HG02678 (cell line): ENCODE measurements at regions not wholly inside any gene's neighbourhood (a gene's known extent, or its start where the extent isn't known, plus 50 kb on each side); places are given as distances from the start of the nearest gene placed in this dataset.
"Not testable (repeated sequence)": the region's sequence is repeated elsewhere in the genome, so short reads cannot be mapped to it uniquely, and the experiment has no call there.

Experiments
- ATAC-seq: cut with Tn5 transposase; IDR thresholded peaks from one replicate; pipeline ENCODE4 v1.9.1; 2021; ENCODE audit warnings: mild to moderate bottlenecking, moderate library complexity; ENCODE audit not compliant: unreplicated experiment

DNA sequence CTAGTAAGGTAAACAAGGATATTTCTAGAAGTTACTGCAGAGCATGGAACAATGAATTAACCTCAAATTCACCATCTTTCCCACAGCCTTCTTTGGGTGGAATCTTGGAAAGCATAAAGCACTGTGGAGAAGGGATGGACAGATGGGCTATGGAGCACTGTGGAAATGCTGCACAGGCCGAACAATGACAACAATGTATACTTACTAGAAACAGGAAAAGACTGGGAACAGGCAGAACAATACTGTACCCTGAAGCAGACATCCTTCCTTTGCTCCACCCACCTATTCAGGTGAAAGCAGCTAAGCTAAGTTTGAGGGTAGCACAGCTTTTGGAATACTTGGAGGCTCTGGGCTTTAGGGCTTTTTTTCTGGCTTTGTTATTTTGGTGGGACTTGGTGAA is 250.6 kb upstream of the KLF8 start:
- ATAC-seq, result no peak

DNA sequence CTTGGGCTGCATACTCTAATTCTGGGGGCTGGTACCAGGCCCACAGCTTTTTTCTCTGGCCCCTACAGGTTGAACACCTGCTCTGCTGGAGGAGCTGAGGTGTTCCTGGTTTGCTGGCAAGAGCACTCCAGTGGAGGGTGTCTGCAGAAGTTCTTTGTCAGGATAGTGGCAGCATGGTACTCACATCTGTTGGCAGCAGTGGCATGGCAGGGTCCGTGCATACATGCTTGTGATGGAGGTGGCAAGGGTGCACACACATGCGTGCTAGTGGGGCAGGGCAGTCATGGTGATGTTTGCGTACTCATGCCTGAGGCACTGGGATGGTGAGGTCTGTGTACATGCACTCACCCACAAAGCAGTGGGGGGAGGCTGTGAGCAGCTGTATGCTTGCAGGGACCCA is 235.5 kb upstream of the KLF8 start:
- no peak for ATAC-seq

DNA sequence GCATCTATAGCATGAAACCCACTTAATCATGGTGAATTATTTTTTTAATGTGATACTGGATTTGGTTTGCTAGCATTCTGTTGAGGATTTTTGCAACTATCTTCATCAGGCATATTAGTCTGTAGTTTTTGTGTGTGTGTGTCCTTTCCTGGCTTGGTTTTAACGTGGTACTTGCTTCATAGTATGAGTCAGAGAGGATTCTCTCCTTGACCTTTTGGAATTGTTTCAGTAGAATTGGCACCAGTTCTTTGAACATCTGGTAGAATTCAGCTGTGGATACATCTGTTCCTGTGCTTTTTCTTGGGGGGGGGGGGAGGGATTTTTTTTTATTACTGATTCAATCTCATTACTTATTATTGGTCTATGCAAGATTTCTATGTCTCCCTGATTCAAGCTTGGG is 232.0 kb upstream of the KLF8 start:
- ATAC-seq, result no peak

DNA sequence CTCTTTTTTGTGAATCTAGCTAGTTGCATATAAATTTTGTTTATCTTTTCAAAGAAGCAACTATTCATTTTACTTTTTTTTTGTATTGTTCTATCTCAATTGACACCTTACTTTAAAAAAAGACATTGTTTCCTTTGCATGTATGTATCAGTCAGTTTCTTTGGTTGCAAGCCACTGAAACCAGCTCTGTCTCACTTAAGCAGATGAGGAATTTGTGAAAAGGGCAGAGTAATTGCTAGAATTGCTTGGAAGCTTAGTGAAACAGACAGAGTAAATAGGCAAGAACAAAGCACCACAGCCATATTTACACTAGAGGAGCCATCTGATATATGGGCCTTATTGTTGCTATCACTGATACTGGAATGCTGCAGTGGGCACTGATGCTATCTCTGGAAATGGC is 231.4 kb upstream of the KLF8 start:
- ATAC-seq, result no peak

DNA sequence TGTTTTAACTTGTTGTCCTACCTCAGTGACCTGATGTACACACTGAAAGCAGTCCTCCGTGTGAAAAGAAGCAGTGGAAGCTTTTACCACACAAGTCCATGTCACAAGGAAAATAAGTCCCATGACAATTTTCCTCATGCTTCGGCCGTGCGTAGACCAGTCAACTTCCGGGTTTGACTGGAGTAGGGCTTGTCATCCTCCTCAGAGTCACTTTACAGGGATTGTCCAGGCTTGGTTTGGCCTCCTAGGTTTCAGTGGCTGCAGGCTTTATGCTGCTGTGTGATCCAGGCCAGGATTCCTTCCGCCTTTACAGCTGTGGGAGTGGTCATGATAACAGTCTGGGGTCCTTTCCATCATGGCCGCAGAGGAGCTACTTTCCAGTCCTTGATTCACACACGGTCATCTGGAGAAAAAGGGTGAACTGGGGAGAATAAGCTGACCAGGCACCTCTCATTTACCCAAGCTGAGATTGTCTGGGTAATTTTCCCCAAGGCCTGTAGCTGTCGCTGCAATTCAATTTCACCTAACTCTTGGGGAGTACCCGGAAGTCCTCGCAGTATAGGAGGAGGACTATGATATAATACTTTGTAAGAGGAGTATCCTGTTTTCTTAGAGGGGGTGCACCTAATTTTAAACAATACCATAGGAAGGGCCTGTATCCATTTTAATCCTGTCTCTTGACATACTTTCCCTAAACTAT is 206.1 kb upstream of the KLF8 start:
- no peak for ATAC-seq

DNA sequence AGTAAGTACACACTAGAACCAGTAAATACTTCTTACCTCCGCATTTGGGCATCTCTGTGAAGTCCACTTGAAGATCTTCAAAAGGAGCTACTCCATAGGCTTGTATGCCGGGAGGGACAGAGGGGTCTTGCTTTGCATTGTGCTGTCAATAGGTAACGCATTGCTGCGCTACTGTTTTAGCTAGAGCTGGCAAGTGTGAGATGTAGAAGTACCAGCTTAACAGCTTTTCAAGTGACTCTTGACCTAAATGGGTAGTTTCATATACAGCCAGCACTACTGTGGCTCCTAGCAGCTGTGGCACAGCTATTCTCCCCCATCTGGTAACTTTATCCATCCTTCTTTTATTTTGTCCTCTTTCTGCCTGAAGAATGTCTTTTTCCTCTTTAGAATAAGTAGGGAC is 205.3 kb upstream of the KLF8 start:
- ATAC-seq, result no peak

DNA sequence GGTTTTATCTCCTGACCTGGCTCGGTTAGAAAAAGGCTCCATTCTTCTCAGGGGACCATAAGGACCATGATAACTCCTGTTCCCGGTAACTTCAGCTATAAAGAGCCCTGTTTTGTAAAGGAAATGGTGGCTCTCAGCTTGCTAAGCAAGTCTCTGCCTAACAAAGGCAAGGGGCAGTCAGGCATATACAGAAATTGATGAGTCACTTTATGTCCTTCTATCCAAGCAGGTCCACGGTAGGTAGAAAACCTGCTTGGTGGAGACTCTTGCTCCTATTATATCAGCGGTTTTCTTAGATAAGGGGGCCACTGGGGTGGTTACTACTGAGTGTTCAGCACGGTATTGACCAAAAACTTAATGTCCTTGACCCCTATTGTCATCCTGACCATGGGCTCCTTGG is 203.0 kb upstream of the KLF8 start:
- no peak for ATAC-seq

DNA sequence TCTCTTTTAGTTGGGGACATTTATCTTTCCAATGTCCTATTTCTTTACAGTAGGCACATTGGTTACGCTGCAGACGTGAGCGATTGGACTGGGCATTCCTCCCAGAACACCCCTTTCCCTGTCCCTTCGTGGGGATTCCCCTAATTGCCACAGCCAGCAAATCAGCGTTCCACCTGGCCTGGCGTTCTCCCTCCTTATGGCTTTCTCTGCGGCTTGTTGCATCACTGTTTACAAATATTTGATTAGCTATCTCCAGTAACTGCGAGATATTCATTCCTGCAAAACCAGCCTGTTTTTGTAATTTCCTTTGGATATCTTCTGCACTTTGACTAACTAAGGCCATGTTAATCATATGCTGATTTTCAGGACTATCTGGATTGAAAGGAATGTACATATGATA is 202.5 kb upstream of the KLF8 start:
- ATAC-seq, result no peak

DNA sequence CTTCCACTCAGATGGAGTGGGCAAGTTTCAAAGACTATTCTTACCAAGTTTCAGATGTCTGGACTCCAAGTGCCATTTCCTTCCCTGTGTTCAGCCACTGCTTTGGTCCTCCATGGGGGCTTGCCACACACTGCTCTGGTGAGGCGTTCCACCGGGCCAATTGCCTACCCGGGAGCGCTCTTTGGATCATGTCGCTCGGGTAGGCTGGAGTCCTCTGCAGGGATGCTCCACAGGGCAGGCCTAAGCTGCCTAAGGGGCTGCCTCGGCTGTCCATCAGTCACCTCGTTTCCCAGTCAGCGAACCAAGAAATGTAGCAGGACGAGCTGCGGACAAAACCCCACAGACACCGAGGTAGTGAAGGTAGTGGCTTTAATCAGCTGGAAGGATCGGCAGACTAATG is 200.7 kb upstream of the KLF8 start:
- ATAC-seq, result no peak

DNA sequence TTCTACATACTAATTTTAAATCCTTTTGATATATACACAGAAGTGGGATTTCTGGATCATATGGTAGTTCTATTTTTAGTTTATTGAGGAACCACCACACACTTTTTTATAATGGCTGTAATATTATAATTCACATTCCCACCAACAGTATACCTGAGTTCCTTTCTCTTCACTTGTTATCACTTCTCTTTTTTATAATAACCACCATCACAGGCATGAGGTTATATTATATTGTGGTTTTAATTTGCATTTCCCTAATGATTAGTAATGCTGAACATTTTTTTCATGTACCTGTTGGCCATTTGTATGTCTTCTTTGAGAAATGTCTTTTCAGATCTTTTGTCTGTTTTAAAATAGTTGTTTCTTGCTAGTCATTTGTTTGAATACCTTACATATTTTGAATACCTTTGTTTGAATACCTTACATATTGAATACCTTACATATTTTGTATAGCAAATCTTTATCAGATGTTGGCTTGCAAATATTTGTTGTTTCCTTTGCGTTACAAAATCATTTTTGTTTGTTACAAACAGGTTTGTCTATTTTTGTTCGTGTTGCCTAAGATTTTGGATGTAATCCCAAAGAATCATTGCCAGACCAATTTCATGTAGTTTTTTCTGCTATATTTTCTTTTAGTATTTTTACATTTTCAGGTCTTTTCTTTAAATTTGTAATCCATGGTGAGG is 198.5 kb upstream of the KLF8 start:
- no peak for ATAC-seq

DNA sequence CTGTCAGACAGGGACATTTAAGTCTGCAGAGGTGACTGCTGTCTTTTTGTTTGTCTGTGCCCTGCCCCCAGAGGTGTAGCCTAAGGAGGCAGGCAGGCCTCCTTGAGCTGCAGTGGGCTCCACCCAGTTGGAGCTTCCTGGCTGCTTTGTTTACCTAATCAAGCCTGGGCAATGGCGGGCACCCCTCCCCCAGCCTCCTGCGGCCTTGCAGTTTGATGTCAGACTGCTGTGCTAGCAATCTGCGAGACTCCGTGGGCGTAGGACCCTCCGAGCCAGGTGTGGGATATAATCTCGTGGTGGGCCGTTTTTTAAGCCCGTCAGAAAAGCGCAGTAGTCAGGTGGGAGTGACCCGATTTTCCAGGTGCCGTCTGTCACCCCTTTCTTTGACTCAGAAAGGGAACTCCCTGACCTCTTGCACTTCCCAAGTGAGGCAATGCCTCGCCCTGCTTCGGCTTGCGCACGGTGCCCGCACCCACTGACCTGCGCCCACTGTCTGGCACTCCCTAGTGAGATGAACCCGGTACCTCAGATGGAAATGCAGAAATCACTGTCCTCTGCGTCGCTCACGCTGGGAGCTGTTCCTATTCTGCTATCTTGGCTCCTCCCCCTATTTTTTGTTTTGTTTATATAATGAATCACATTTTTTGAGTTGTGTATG is 179.4 kb upstream of the KLF8 start:
- ATAC-seq, result not testable (repeated sequence)

DNA sequence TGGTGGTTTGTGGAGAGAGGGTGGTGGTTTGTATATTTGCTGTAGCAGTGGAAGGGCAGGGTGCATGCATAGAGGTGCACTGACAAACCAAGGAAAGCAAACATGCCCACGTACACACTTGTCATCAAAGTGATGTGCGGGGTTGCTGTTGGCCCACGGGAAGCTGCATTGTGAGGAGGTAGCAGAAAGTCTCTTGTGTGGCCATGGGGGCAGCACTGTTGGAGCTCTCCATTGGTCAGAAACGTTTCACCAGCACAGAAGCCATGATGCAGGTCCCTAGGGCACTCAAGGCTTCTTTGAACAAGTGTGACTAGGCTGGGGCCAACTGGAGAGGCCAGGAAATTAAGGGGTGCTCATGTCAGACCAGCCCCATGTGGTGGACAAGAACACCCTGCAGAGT is 174.8 kb upstream of the KLF8 start:
- no peak for ATAC-seq

DNA sequence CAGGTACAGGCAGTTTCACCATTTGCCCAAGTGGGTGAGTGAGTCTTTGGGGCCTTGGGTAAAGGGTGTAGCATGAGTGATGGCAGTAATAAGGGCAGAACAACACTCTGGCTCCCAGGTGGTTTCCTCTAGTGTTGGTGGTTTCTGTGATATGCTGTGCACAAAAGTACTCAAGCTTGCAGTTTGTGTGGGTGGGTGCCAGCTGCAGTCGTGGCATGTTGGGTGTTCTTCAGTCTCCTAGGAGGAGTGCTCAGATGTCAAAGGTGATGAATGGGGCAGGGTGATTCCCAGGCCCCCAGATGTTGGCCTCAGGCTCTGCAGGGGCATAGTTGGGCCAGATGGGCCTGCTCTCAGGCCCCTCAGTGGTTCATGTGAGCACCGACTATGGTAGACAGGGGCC is 166.1 kb upstream of the KLF8 start:
- peak; percentile 78 for ATAC-seq

DNA sequence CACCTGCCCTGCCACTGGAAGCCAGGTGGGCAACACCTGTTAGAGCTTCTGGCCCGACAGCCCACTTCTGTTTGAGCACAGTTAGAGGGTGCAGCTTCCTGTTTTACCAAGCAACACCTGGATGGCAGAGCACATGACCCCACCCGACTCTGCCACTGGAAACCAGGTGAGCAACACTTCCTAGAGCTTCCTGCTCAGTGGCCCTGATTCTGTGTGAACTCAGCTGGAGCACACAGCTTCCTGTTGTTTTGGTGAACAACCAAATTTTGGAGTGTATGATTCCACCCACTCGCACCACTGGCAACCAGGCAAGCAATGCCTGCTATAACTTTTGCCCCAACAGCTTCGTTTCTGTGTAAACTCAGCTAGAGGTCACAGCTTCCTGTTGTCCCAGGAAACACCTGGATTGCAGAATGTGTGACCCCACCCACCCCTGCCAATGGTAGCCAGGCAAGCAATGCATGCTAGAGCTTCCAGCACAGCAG is 163.8 kb upstream of the KLF8 start:
- ATAC-seq, result no peak

DNA sequence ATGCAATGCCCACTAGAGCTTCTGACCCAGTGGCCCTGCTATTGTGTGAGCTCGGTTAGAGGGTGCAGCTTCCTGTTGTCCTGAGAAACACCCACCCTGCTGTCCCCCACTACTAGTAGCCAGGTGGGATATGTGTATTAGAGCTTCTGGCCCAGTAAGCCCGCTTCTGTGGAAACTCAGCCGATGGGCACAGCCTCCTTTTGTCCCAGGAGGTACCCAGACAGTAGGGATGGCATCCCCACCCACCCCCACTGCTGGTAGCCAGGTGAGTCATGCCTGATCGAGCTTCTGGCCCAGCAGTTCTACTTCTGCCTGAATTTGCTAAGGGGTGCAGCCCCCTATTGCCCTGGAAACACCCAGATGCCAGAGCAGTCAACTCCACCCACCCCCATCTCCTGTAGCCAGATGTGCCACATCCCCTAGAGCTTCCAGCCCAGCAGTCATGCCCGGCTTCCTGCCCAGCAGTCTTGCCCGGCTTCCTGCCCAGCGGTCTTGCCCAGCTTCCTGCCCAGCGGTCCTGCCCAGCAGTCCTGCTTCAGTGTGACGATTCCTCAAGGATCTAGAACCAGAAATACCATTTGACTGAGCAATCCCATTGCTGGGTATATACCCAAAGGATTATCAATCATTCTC is 162.7 kb upstream of the KLF8 start:
- no peak for ATAC-seq

DNA sequence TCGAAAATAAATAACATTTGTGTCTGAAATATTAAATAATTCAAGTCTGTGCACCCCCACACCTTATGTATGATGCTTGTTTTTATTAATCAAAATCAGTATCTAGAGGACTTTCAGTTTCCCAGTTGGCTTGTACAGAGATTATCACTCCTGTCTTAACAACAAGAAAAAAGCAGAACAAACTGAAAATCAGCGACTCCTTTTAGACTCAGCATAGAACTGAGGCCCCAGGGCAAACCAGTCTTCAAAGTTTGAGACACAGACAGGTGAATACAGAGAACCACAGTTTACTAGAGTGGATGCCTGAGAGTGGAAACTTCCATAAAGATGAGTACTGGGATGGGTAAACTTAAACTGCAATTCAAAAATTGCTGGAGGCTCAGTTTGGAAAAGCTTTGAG is 142.8 kb upstream of the KLF8 start:
- no peak for ATAC-seq

DNA sequence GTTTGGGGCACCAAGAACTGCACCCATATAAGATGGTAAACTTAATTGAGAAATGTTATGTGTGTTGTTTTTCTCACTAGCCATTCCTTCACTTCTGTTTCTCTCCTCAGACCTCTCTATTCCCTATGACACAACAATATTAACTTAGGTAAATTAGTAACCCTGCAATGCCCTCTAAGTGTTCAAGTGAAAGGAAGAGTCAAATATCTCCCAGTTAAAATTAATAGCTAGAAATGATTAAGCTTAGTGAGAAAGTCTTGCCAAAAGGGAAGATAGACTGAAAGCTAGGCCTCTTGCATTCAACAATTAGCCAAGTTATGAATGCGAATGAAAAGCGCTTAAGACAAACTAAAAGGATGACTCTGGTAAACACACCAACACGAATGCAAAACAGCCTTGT is 132.9 kb upstream of the KLF8 start:
- no peak for ATAC-seq

DNA sequence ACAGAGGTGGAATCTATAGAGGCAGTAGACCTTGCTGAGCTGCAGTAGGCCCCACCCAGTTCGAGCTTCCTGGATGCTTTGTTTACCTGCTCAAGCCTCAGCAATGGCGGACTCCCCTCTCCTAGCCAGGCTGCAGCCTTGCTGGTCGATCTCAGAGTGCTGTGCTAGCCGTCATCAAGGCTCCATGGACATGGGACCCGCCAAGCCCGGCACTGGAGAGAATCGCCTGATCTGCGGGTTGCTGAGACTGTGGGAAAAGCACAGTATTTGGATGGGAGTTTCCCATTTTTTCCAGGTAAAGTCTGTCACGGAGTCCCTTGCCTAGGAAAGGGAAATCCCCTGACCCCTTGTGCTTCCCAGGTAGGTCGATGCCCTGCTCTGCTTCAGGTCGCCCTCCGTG is 124.8 kb upstream of the KLF8 start:
- ATAC-seq, result no peak

DNA sequence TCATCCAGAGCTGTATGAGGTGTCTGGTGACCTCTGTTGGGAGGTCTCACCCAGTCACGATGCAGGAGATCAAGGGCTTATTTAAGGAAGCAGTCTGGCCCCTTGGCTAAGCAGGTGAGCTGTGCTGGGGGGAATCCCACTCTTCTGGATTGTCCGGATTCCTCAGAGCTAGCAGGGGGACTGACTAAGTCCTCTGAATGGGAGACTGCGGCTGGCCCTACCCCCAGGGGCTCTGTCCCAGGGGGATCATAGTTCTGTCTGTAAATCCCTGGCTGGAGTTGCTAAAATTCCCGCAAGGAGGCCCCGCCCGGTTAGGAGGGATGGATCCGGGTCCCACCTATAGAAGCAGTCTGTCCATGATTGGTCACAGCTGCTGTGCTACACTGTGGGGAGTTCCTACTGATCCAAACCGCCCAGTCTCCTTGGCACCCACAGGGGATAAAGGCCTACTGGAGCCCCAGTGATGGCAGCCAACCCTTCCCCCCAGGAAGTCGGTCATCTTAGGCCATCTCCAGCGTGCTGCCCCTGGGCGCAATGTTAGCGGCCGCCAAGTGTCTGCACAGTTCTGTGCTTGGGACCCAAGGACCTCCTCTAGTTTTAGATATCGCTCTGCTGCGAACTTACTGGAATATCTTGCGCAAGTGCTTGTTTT is 118.2 kb upstream of the KLF8 start:
- ATAC-seq, result no peak

DNA sequence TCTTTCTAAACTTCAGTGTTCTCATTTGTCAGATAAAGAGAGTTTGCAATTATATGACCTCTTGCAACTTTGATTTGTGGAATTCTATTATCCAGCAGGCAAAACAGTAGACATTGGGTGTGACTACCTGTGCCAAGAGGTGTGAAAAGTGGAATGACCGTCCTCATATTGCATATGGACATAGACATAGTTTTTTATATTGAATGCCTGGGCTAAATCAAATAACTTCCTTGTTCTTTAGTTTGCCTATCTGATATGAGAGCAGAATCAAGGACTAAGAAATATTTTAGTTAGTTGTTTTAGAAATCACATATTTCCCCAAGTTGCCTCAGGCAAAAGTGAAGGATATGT is 117.7 kb upstream of the KLF8 start:
- no peak for ATAC-seq

DNA sequence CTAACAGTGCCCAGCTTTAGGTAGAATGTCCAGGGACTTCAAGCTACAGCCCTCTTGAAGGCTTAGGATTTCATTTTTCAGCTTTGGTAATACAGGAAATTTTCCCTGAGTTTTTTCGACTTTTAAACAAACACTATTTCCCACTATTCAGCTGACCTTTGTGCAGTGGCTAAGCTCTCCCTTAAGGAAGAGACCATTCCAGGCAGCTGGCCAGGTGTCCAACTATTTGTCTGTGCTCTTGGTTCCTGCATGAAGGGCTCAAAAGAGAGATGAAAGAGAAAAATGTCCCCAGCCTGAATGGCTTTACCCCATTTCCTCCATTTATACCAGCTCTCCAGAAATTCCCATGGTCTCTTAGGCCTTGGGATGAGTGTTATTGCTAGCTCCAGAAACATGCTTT is 111.9 kb upstream of the KLF8 start:
- no peak for ATAC-seq
